Pancreas (tissue), 10 donors: ENCODE measurements at regions not wholly inside any gene's neighbourhood (a gene's known extent, or its start where the extent isn't known, plus 50 kb on each side); places are given as distances from the start of the nearest gene placed in this dataset.

Experiments
- ATAC-seq, 4 donors: fragments of 200-7000 bp; cut with Tn5 transposase; one replicate each; pipeline versions ENCODE4 v1.8.0 to v1.9.1; 2020; ENCODE audit warnings: mild to moderate bottlenecking in 4 of 4, moderate library complexity in 4 of 4
- DNase-seq, 6 donors: peaks; one replicate each; pipeline ENCODE4 v3.0.0-alpha.2; 2020
- FAIRE-seq: peaks from 2 replicates; lab custom pipeline; 2012; peaks lifted over from hg19 to GRCh38; lab: Jason Lieb, UNC
- H3K27ac ChIP-seq, 4 donors: fragments of 200-600 bp; sonication (generic); 1 replicate in 3 of 4; 2 replicates in 1 of 4; pipeline versions ENCODE4 v1.5.0 to v1.8.0; 2020
- H3K27me3 ChIP-seq, 4 donors: fragments of 200-600 bp; one replicate each; pipeline ENCODE4 v1.8.0; 2021
- H3K36me3 ChIP-seq, 3 donors: fragments of 200-600 bp; sonication (generic) in 1 of 3; one replicate each; pipeline versions ENCODE4 v1.5.0 to v1.8.0; 2020 to 2021
- H3K4me1 ChIP-seq, 3 donors: fragments of 200-600 bp; one replicate each; pipeline ENCODE4 v1.8.0; 2021
- H3K4me3 ChIP-seq, 4 donors: fragments of 200-600 bp; sonication (generic) in 2 of 4; one replicate each; pipeline versions ENCODE4 v1.5.0 to v1.8.0; 2020 to 2021
- H3K9me3 ChIP-seq, 4 donors: fragments of 200-600 bp; one replicate each; pipeline ENCODE4 v1.8.0; 2021
- WGBS, 2 donors: extraction: QIAGEN DNeasy Blood & Tissue Kit; methylation state at CpG; one replicate each; pipeline ENCODE4 v1.1.7; 2013; 5-methylcytosine and 5-hydroxymethylcytosine counted together
- intact Hi-C, 3 donors: fragments of 100-400 bp; cut with DNase I; formaldehyde crosslinking; loops; one replicate each; pipeline versions ENCODE4 v1.11.1 to v1.14.2; 2022
- TF ChIP-seq, protein P1 (sequence below), 4 donors: fragments of 200-600 bp; sonication (generic) in 3 of 4; IDR thresholded peaks; one replicate each; pipeline versions ENCODE4 v1.5.0 to v1.8.0; 2021; ENCODE audit warnings: antibody characterized with exemption in 4 of 4
- donor health status: healthy with polysubstance abuse.
- donor health status: DM: no; HTN: no; CAD: no; lungs with moderate emphysema.
- donor health status: DM: no; HTN: no; CAD: no.
- donor health status: control.
- donor health status: control.
- donor health status: Bipolar disorder and iron deficiency.
- donor health status: DM: yes; HTN: yes; CAD: no.
- donor health status: DM: no; HTN: no; CAD: no.
- donor health status: DM: no; HTN: no; CAD: no.
- donor health status: DM: yes; HTN: yes; CAD: no.

DNA sequence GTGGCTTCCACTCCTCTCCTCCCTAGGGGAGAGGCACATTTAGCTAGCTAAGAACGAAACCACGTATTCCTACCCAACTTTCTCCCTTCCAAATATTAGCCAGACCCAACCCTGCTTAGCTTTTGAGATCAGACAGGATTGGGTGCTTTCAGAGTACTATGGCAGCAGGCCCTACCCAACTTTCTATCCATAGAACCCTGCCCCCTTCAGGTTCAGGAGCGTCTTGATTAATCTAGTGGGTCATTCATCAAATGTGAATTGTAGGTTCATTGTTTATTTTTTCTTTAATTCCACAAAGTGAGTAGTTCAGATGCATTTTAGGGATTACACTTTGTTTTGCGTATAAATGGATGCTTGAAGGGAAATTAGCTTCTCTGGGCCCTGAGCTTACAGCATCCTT, 188.3 kb downstream of the MIB1 start:
- H3K36me3 ChIP-seq, result no peaks in the 10 kb centered on the region
- no peak for FAIRE-seq
- TF ChIP-seq, protein P1, sequence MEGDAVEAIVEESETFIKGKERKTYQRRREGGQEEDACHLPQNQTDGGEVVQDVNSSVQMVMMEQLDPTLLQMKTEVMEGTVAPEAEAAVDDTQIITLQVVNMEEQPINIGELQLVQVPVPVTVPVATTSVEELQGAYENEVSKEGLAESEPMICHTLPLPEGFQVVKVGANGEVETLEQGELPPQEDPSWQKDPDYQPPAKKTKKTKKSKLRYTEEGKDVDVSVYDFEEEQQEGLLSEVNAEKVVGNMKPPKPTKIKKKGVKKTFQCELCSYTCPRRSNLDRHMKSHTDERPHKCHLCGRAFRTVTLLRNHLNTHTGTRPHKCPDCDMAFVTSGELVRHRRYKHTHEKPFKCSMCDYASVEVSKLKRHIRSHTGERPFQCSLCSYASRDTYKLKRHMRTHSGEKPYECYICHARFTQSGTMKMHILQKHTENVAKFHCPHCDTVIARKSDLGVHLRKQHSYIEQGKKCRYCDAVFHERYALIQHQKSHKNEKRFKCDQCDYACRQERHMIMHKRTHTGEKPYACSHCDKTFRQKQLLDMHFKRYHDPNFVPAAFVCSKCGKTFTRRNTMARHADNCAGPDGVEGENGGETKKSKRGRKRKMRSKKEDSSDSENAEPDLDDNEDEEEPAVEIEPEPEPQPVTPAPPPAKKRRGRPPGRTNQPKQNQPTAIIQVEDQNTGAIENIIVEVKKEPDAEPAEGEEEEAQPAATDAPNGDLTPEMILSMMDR (IDR thresholded peaks at IDR 0.05), result no peak
- H3K9me3 ChIP-seq, result no peaks in the 10 kb centered on the region
- no peak for ATAC-seq
- H3K4me3 ChIP-seq, result no peak overlapping the region
- WGBS, 2 donors, result 59 to 62% methylated on average over 4 of the region's 4 CpGs
- no peaks in the 10 kb centered on the region for H3K4me1 ChIP-seq
- H3K27ac ChIP-seq, result no peak overlapping the region
- no peaks in the 10 kb centered on the region for H3K27me3 ChIP-seq
- intact Hi-C loops, result no loop called here
- no peak for DNase-seq

DNA sequence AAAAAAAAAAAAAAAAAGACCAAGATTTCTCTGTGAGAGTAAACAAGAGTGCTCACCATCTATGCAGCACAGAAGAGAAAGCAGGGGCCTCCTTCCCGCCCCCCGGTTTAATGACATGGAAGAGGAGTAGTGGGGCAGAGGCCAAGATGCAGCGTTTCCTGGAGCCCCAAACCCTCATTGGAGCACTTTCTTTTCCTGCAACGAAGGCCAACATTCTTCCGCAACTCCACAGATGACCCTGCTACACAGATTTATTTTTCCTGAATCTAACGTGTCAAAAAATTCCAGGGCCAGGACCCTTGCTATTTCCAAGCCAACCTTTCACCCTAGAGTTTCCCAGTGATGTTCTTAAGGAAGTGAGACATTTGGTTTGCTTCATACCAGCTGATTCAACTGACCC, 189.6 kb downstream of the MIB1 start:
- intact Hi-C loops, result no loop called here
- TF ChIP-seq, protein P1 (IDR thresholded peaks at IDR 0.05), result no peak
- H3K4me1 ChIP-seq, result no peaks in the 10 kb centered on the region
- H3K27me3 ChIP-seq, result no peaks in the 10 kb centered on the region
- H3K9me3 ChIP-seq, result no peaks in the 10 kb centered on the region
- ATAC-seq, result no peak
- FAIRE-seq, result no peak
- DNase-seq, result no peak
- no peak overlapping the region for H3K4me3 ChIP-seq
- H3K36me3 ChIP-seq, result no peaks in the 10 kb centered on the region
- H3K27ac ChIP-seq, result no peak overlapping the region
- WGBS, 2 donors, result 85% methylated on average over 6 of the region's 6 CpGs

DNA sequence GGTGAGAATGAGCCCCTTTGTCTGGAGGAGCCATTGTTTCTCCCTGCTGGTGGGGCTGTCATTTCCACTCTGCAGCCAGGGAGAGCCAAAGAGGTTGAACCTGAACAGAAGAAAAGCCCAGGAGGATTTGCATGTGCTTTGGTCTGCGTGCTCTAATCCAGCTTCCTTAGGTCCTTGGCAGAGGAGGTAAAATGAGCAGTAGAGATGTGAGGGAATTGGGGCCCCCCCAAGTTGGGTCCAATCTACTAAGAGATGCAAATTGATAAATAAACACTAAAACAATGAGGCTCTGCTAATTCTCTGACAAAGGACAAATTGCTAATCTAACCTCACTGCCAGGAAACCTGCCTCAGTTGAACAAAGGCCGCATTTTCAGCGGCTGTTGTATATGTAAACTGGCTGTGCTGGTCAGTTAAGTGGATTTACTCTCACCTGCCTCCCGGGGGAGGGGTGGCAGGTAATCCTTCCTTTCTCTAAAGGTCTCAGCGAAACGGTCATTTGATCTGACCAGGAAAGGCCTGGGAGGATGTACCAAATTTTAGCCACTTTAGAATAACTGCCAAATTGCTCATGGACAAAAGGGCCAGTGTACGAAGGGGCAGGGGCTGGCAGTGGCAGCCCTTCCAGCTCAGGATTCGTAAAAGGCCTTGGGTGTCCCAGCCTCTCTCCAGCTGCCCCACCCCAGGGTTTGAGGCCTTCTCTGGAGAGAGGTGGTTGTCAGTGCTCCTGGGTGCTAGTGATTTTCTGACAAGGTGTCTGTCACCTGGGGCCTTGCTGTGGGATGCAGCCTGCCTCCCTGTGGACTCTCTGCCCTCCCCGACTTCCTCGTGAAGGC, 193.6 kb downstream of the MIB1 start:
- intact Hi-C loops, result no loop called here
- H3K4me1 ChIP-seq, result no peaks in the 10 kb centered on the region
- no peaks in the 10 kb centered on the region for H3K36me3 ChIP-seq
- FAIRE-seq (no peak), ATAC-seq (no peak), DNase-seq (no peak)
- H3K27me3 ChIP-seq, result no peaks in the 10 kb centered on the region
- no peak overlapping the region for H3K4me3 ChIP-seq
- TF ChIP-seq, protein P1 (IDR thresholded peaks at IDR 0.05), result no peak
- no peaks in the 10 kb centered on the region for H3K9me3 ChIP-seq
- H3K27ac ChIP-seq, result no peak overlapping the region
- WGBS, 2 donors, result 79 to 83% methylated on average over 10 of the region's 10 CpGs

DNA sequence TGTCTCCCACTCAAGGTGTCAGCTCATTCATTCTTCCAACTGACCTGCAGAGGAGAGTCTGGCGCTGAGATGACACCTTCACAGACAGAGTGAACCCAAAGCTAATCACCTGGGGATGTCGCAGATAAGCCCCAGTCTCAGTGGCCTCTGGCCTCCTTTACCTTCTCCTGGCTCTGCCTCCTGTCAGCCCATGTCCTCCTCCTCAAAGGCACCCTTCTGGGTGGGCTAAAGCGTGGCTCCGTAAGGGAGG, 194.1 kb downstream of the MIB1 start:
- Histone ChIP-seq H3K27ac (no peak overlapping the region), H3K4me3 (no peak overlapping the region), H3K36me3 (no peaks in the 10 kb centered on the region), H3K27me3 (no peaks in the 10 kb centered on the region), H3K4me1 (no peaks in the 10 kb centered on the region), H3K9me3 (no peaks in the 10 kb centered on the region)
- TF ChIP-seq, protein P1 (IDR thresholded peaks at IDR 0.05), result no peak
- intact Hi-C loops, result no loop called here
- FAIRE-seq (no peak), DNase-seq (no peak), ATAC-seq (no peak)
- WGBS, 2 donors, result 86 to 90% methylated on average over 4 of the region's 4 CpGs

DNA sequence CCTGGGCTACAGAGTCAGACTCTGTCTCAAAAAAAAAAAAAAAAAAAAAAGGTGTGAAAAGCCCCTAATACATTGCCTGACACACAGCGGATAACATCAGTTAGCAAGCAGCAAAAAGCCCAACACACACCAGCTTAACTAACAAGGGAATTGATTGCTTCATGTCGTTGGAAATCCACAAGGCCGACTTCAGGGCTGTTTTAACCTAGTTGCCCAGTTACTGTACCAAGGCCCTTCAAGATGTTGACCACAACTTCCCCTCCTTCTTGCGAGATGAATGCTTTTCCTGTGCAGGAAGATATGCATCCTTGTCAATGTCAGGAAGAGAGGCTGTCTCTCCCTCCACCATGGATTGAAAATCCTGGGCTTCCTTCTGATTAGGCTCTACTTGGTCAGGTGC, 202.9 kb downstream of the MIB1 start:
- Histone ChIP-seq H3K4me1 (no peaks in the 10 kb centered on the region), H3K9me3 (no peaks in the 10 kb centered on the region), H3K36me3 (no peaks in the 10 kb centered on the region), H3K27me3 (no peaks in the 10 kb centered on the region), H3K27ac (no peak overlapping the region), H3K4me3 (no peak overlapping the region)
- no peak for FAIRE-seq
- TF ChIP-seq, protein P1 (IDR thresholded peaks at IDR 0.05), result no peak
- DNase-seq, result no peak
- intact Hi-C loops, result no loop called here
- ATAC-seq, result no peak
- 80 to 86% methylated on average over 4 of the region's 4 CpGs for WGBS, 2 donors
